ENCODE measurements at regions not wholly inside any gene's neighbourhood (a gene's known extent, or its start where the extent isn't known, plus 50 kb on each side); places are given as distances from the start of the nearest gene placed in this dataset.

GRCh38 chr14:101489092-101489760, 72.1 kb upstream of the DIO3 start:
- no peak for TF ChIP-seq CTCF (CRISPR knock-in tag; IDR thresholded peaks at IDR 0.05)
- TF ChIP-seq ZNF142 (CRISPR knock-in tag; IDR thresholded peaks at IDR 0.05) = no peak
- TF ChIP-seq ZFX (CRISPR knock-in tag; IDR thresholded peaks at IDR 0.05; ENCODE audit: low read depth) = no peak
- no peak for TF ChIP-seq POLR2A (IDR thresholded peaks at IDR 0.05; ENCODE audit: insufficient read depth in 1 of 2, low read depth in 2 of 2, low read length in 2 of 2)
- TF ChIP-seq CBX2 (IDR thresholded peaks at IDR 0.05; ENCODE audit: low read depth, low read length) = no peak
- no peak for TF ChIP-seq CBX2 (CRISPR knock-in tag; IDR thresholded peaks at IDR 0.05; ENCODE audit: low read depth)
